ENCODE measurements at regions not wholly inside any gene's neighbourhood (a gene's known extent, or its start where the extent isn't known, plus 50 kb on each side); places are given as distances from the start of the nearest gene placed in this dataset.
"Not testable (repeated sequence)": the region's sequence is repeated elsewhere in the genome, so short reads cannot be mapped to it uniquely, and the experiment has no call there.

DNA sequence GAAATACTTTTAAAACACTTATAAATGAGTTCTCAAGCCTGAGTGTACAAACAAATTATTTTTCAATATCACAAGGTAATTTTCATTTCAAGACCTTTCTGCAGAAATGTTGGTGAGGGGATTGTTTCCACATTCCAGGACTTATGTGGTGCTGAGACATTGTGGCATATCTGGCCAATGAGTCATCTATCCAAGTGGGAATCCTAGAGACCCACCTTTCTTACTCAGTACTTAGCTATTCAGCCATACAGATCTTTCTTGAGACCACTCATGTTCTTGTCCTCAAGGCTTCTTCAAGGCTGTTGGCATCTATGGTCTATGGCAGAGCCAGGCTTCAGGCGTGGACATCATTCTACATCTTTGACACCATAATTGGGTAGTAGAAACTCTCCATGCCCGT lies 225.4 kb downstream of the DKK1 start:
- DNase-seq (ENCODE audit: low read depth), result peak; percentile 64

DNA sequence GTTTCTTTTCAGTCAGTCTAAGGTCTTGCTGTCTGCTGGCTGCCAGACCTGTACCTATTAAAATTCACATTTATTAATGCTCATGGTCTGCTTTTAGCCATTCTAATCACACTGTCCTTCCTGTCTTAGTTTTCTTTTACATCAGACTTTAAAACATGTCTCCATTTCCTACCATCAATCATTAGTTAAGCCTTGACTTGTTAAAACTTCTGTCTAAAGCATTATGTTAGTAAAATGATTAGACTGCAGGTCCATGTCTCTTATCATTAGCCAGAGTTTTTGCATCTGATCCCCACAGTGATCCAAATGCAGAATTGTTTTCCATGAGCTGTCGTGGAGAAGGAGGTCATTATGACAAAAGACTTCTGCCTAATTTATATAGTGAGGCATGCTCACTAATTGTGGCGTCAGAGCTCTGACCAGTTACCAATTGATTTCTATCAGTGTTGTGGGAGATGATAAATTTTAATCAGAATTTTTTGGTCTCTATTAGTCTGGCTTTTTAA lies 226.5 kb downstream of the DKK1 start:
- no peak for DNase-seq (ENCODE audit: low read depth)

DNA sequence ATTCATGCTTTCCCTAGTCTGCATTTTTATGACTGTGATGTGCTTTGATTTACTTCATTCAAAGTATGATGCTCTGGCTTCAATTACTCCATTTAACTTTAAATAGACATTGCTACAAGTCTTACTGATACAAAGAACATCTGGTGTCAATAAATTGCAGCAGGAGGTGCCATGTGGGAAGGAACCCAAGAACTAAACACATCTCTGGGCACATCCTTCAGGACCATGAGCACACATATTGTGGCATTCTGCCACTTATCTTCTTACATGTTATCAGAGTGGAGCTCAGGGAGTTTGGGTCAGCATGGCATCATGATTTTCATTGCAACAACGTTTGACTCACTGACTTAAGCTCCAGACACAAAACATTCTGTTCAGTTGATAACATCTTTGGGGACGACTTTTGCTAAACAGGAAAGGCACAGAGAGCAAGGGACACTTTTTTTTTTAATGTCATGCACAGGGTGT lies 227.0 kb downstream of the DKK1 start:
- DNase-seq (ENCODE audit: low read depth), result peak; percentile 28

DNA sequence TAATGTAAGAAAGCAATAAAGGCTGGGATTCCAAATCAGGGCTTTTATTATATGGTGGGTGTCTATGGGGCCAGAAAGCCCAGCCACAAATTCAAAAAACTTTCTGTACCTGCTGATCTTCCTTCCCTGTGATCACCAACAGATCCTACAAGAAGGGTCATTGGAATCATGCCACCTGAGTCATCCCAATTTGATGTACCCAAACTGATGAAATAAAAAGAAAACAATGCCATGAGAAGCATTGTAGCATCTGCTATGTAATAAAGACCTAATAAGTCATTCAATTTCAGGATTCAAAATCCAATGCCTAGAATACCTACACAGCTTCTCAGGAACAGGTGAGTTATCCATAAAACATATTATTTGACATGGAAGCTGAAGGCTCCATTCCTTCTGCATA lies 228.8 kb downstream of the DKK1 start:
- peak; percentile 21 for DNase-seq (ENCODE audit: low read depth)

DNA sequence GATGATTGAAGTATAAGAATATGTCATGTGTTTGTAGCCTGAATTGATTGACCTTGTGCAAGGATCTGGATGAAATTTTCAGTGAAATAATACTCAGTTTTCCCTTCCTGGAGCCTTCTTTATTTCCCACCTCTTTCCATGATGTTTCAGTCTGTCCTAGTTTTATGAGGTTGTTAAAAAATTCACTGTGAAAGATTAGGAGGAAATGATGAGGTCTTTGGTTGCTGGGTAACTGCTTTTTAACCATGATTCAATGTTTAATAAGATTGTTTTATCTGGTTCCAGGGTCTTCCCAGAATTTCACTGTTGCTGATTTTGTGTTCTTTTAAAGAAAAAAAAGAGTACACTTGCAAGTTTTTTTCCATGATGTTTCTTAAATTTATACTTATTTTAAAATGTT lies 221.5 kb downstream of the MBL2 start:
- DNase-seq (ENCODE audit: low read depth), result no peak

DNA sequence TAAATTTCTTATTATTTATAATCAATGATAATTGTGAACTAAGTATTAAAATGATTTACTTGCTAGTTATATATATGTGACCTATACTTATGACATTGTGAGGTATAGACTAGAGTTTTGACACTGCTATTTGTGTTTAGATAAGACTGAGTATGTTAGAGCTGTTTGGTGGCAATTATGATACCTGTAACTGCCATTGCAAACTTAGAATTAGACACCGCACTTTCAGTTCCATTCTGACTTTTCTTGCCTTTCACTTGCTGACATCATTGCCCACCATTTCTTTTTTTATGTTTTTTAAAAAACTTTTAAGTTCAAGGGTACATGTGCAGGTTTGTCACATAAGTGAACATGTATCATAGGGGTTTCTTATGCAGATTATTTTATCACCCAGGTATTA lies 214.5 kb downstream of the MBL2 start:
- no peak for DNase-seq (ENCODE audit: low read depth)

DNA sequence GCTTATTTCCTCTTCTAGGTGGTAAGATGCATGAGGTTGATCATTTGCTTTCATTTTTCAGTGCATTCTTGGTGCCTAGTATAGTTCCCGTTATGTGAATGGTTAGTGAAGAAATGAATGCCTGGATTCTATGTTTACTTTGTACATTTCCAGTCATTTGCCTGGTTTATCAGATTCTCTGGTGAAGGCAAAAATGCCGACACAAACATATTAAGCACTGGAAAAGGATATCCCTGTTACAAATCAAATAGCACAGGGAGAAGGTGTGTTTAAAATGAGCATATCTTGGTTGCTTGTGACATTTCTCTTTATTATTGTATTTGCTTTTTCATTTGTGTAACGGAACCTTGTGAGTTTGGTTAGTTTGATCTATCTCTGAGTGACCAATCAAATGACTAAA lies 211.3 kb downstream of the MBL2 start:
- no peak for DNase-seq (ENCODE audit: low read depth)

DNA sequence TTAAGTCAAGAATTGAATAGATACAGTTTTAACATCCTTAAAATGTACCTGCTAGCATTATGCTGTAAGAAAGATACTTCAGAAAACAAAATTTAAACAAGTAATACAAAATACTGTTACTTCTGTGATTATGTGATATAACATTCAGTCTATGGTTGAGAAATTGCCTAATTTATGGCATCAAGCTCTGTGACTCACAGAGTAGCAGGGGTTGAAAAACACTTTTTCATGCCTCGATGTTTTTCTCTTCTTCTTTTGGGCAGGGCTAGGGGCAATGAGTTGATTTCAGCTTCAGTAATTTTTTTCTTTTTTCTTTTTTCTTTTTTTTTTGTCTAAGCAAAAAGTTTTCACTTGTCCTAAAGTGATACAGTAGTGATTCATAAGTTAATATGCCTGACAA lies 209.2 kb downstream of the MBL2 start:
- DNase-seq (ENCODE audit: low read depth), result no peak

DNA sequence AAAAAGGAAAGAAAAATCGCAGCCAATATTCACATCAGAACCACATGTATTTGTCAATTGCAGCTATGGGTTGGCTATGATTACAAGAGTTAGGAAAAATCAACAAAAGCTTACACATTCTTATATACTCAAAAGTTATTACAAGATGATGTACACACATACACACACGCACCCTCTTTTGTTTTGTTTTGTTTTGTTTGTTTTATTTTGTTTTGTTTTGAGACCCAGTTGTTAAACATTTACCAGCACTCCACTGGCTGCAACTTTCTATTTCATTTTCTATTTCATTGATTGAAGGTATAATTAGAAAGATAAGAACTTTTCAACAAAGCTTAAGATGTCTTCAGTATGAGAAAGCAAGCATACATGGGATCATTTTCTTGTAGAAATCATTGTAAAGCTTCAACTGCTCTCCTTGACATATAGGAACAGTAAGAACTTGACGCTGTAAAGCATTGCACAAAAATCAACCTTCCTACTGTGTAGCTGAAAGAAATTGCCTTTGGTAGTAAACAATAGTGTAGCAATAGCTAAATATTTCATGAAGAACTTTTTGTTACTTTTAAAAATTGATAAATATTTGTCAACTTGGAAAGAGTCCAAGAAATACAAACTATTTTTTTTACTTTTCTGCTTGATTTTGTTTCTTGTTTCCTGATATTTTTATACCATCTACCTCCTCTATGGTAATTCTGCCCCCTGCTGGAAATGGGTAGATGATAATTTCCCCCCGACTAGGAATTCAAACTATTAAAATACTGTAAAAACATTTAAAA lies 205.9 kb downstream of the MBL2 start:
- DNase-seq (ENCODE audit: low read depth), result peak; percentile 31

DNA sequence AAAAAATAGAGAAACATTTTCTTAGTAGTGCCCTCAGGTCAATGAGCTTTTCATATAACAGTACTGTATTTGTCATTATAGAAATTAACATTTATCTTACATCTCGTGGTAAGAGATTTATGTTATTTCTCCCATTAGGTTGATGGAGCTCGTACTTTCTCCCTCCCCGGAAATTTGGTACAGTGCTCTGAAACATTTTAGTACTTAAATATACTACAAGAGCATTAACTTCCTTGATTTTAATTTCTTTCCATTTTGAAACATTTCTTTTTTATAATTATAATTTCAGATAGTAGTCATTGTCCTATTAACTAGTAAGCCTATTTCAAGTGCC lies 205.4 kb downstream of the MBL2 start:
- no peak for DNase-seq (ENCODE audit: low read depth)

DNA sequence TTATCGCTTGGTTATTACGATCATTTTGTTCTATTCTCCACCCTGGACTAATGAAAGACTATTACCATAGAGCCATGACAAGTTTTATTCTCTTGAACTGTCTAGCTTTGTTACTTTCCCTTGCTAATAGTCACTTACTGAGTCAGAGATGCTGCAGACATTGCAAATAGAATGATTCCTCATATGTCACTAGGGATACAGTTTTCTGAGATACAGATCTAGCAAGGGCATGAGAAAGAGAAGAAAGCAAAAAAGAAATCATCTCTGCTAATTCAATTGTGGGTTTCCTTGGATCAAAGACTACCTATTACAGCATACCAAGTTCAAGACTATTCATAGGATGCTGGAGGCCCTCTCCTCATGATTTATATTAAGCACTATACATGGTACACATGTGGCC lies 204.3 kb downstream of the MBL2 start:
- no peak for DNase-seq (ENCODE audit: low read depth)

DNA sequence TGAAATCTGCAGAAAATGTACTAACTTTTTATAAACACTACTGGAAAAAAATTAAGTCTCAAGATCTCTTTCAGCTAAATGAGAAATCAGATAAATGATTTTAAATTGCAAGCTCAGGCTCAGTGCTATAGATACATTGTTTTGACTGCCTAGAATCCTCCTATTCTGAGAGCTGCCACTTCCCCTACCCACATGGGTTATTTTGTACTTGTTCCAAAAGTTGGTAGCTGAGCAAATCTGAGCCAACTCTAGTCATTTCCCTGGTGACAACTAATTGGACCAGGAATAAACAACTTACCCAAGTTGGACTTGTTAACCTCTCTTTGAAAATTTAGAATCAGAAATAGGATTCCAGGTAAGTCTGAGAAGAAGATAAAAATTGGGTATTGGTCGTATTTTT lies 202.1 kb downstream of the MBL2 start:
- no peak for DNase-seq (ENCODE audit: low read depth)

DNA sequence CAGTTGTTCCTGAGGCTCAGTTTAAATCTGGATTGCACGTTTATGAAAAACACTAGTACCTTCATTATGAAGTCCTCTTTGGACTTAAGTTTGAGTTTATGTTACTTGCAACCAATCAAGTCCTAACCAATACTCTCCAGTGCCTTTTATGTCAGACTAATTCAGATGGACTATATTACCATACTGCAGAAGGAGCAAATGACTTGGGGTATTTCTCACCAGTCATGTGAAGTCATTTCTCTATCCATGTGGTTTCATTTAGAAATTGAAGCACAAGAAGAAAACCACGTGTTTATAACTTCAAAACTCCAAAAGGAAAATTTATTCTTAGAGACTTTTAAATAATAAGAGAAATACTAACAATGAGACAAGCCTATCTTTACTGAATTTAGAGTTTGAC lies 201.6 kb downstream of the MBL2 start:
- no peak for DNase-seq (ENCODE audit: low read depth)

DNA sequence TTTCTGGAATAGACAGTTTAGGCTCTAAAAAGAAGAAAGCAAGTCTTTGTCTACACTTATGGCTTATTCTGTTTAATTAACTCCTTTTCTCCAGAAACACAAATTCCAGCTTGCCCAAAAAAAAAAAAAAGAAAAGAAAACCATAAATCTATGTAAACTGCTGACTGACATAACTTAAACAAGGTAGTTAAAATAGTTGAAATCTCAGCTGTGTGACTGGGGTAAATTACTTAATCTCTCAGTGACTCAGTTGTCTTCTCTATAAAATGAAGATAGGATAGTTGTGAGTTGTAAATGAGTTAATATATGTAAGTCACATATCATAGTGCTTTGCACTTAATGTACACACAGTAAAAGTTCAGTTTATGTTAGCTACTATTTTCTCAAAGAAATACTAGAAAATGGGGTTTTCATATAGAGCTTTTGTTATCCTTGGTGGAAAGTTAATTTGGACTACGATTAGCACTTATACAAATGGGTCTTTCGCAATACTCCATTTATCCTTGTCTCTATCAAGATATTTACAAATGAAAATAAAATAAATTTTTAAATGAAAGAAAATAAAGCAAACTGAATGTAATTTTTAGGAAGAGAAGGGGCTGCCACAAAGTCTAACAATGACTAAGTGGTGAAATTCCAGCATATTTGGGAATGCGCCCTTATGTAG lies 200.9 kb downstream of the MBL2 start:
- DNase-seq (ENCODE audit: low read depth), result no peak

DNA sequence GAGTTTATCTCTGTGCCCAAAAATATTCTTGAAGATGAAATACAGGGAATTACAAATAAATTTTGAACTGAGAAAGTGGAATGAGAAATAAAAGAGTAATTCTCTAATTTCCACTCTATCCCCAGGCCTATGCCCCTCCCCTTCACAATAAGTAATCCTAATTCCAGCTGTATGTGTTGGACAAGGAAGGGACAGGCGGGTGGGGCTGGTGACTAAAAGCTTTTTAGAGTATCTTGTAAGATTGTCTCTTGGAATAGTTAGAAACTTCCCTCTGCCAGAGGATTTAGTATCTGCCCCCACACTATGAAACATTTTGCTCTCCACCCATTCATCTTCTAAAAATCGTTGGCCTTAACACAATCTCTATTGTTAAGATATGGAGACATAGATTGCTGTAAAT lies 199.2 kb downstream of the MBL2 start:
- DNase-seq (ENCODE audit: low read depth), result no peak

DNA sequence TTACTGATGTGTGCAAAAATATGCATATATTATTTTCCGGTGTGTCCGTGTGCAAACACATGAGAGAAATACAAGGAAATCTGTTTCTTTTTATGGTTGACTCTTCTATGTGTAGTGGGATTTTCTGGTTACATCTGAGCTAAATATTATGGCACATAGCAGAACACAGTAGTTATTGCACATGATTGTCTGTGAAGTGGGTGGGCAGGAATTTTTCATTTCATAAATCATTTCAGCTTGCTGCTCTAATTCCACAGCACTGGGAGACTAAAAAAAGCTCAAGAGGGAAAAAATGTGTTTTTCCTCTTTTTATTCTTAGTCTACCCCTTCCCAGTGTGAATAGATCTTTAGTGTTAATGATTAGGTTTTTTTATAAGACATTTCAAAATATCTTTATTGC lies 197.9 kb downstream of the MBL2 start:
- no peak for DNase-seq (ENCODE audit: low read depth)

DNA sequence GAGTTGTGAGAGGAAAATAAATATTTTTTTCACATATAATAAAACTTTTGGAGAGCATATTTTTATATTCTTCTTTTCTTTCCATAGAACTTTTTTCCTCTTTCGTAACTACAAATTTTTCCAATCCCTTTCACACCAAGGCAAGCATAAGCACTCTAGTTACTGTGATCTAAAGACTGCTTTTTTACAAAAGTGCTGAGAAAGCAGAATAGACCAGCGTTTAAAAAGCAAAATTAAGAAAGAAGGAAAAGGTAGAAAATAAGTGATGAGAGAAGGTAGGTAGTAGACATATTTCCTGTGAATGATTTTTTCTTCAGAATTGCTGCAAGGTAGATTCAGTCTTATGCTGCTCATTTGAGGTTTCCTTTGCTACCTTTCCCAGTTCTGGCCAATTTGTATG lies 195.5 kb downstream of the MBL2 start:
- no peak for DNase-seq (ENCODE audit: low read depth)

DNA sequence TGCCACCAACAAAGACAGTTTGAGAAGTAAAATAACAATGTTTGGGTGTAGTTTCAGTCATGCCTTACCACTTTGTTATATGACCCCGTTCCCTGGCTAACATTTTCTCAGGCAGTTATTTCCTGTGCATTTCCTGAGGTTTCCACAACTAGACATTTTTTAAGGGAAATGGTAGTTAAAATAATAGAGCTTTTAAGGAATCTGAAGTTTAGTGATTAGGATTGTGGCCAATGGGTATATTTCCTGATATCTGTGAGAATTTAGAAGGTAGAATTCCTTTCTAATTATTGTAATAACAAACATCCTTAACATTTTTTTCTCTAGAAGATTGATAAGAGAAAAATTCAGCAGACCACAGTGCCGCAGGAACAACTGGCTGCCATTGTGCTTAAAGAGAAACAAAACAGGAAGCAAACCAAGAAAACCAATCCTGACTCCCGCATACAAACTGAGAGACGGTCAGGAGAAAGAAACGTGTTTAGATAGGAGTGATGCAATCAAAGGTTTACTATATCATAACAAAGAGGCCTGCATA lies 193.6 kb downstream of the MBL2 start:
- peak; percentile 40 for DNase-seq (ENCODE audit: low read depth)

DNA sequence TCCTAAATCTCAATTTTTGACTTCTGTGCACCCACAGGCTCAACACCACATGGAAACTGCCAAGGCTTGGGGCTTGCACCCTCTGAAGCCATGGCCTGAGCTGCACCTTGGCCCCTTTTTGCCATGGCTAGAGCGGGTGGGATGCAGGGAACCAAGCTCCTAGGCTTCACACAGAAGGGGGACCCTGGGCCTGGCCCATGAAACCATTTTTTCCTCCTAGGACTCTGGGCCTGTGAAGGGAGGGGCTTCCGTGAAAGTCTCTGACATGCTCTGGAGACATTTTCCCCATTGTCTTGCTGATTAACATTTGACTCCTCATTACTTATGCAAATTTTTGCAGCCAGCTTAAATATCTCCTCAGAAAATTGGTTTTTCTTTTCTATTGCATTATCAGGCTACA lies 190.9 kb downstream of the MBL2 start:
- not testable (repeated sequence) for DNase-seq (ENCODE audit: low read depth)

DNA sequence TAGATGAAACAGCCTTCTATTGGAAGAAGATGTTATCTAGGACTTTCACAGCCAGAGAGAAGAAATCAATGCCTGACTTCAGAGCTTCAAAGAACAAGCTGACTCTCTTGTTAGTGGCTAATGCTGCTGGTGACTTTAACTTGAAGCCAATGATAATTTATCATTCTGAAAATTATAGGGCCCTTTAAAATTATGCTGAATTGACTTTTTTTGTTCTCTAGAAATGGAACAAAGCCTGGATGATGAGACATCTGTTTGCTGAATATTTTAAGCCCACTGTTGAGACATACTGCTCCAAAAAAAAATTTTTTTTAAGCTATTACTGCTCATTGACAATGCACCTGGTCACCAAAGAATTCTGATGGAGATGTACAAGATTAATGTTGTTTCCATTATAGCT lies 189.2 kb downstream of the MBL2 start:
- no peak for DNase-seq (ENCODE audit: low read depth)

DNA sequence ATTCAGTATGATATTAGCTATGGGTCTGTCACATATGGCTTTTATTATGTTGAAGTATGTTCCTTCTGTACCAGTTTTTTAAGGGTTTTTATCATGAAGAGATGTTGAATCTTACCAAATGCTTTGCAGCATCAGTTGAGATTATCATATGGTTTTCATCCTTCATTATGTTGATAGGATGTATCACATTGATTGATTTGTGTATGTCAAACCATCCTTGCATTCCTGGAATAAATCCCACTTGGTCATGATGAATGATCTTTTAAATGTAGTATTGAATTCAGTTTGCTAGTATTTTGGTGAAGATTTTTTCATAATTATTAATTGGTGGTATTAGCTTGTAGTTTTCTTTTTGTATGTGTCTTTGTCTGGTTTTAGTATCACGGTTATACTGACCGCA lies 185.9 kb downstream of the MBL2 start:
- DNase-seq (ENCODE audit: low read depth), result no peak

DNA sequence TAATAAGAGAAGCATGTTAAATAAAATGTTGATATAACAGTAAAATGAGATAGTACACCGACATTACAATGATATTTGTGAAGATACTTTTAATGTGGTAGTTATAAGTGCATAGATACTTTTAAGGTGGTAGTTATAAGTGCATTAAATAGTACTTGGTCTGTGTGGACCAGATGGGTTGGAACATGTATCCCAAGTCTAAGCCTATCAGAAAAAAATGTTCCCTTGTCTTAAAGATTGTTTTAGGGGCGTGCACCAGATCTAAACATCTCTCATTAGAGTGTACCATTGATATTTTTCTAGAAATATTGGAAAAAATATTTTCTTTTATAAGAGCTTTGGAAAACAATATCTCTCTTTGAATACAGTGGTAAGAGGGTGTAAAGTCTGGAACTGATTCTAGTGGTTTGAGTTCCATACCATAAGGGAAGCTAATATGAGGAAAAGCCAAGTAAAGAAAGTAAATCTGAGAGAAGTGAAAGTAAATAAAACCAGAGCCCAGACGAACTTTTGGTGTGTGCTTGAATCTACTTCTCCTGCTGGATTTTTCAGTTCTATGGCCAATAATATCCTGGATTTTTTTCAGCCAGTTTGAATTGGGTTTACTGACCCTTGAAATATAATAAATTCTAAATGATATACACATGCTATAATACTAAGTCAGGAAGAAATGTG lies 175.3 kb downstream of the MBL2 start:
- peak; percentile 29 for DNase-seq (ENCODE audit: low read depth)

DNA sequence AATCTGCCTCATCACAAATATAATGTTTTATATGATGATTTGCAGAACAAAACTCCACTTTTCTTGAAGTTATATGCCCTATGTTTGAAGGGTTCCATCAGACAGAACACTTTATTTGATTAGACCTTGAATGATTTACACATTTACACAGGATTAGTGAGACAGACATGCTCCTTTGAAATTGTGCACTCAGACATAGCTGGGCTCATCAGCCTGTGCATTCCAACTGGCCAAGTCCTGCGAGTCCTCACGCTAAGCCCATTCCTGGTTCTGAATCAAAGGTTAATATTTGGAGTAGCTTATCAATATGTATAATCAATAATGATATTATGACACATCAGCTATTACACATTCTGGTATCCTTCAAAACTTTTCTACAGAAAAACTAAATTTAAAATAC lies 173.6 kb downstream of the MBL2 start:
- DNase-seq (ENCODE audit: low read depth), result no peak
